22Rv1 (cell line): ENCODE measurements at regions not wholly inside any gene's neighbourhood (a gene's known extent, or its start where the extent isn't known, plus 50 kb on each side); places are given as distances from the start of the nearest gene placed in this dataset.

Experiments
- ZFX ChIP-seq: fragments of 450-650 bp; IDR thresholded peaks from 2 replicates; pipeline ENCODE4 v1.6.1; 2017; ENCODE audit warnings: antibody characterized with exemption, borderline replicate concordance
- TF ChIP-seq, protein P1 (sequence below): fragments of 450-650 bp; IDR thresholded peaks from 2 replicates; pipeline ENCODE4 v1.5.1; 2017; ENCODE audit warnings: mild to moderate bottlenecking

DNA sequence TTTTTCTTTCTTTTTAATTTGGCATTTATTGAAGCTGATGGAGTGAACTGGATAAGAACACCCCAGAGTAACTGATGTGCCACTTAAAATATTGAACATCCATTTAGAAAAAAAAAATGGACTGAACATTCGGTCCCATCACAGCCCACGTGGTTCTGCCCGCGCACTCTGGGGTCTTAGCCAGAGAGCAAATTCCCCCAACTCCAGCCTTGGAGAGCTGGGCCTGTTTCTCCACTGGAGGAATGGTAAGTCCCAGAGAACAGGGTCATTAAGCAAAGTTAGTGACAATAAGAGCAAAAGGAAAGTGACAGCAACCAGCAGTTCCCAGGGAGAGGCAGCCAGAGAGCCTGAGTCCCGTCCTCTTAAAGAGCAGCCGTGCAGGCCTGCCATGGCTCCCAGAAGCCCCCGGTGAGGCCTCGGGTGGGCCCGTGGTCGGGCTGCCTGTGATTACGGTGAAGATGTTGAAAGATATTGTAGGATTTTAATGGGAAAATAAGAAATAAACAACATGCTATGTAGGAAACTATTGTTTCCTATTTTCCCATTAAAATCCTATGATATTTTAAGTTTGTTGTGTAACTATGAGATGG lies 487.9 kb upstream of the MKI67 start:
- TF ChIP-seq, protein P1, sequence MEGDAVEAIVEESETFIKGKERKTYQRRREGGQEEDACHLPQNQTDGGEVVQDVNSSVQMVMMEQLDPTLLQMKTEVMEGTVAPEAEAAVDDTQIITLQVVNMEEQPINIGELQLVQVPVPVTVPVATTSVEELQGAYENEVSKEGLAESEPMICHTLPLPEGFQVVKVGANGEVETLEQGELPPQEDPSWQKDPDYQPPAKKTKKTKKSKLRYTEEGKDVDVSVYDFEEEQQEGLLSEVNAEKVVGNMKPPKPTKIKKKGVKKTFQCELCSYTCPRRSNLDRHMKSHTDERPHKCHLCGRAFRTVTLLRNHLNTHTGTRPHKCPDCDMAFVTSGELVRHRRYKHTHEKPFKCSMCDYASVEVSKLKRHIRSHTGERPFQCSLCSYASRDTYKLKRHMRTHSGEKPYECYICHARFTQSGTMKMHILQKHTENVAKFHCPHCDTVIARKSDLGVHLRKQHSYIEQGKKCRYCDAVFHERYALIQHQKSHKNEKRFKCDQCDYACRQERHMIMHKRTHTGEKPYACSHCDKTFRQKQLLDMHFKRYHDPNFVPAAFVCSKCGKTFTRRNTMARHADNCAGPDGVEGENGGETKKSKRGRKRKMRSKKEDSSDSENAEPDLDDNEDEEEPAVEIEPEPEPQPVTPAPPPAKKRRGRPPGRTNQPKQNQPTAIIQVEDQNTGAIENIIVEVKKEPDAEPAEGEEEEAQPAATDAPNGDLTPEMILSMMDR = no peak
- TF ChIP-seq ZFX = no peak
